Suprapubic skin (tissue), 4 donors: ENCODE measurements at regions not wholly inside any gene's neighbourhood (a gene's known extent, or its start where the extent isn't known, plus 50 kb on each side); places are given as distances from the start of the nearest gene placed in this dataset.
"Not testable (repeated sequence)": the region's sequence is repeated elsewhere in the genome, so short reads cannot be mapped to it uniquely, and the experiment has no call there.

Experiments
- DNase-seq, 2 donors: peaks; one replicate each; pipeline ENCODE4 v3.0.0-alpha.2; 2019; ENCODE audit warnings: low spot score in 2 of 2
- H3K27ac ChIP-seq: fragments of 200-600 bp; sonication (generic); one replicate; pipeline ENCODE4 v1.5.1; 2019
- H3K27me3 ChIP-seq: fragments of 200-600 bp; sonication (generic); one replicate; pipeline ENCODE4 v1.5.1; 2019
- H3K36me3 ChIP-seq: fragments of 200-600 bp; sonication (generic); one replicate; pipeline ENCODE4 v1.5.1; 2019
- H3K4me1 ChIP-seq: fragments of 200-600 bp; sonication (generic); one replicate; pipeline ENCODE4 v1.5.1; 2019
- H3K4me3 ChIP-seq: fragments of 200-600 bp; sonication (generic); one replicate; pipeline ENCODE4 v1.5.1; 2019; ENCODE audit warnings: mild to moderate bottlenecking
- H3K9me3 ChIP-seq: fragments of 200-600 bp; sonication (generic); one replicate; pipeline ENCODE4 v1.5.1; 2019
- CTCF ChIP-seq, 2 donors: fragments of 200-600 bp in 1 of 2; fragments of 450-650 bp in 1 of 2; sonication (generic) in 1 of 2; IDR thresholded peaks; one replicate each; pipeline ENCODE4 v1.5.1; 2016 to 2019; ENCODE audit warnings: antibody characterized with exemption in 2 of 2, mild to moderate bottlenecking in 1 of 2, moderate library complexity in 1 of 2
- EP300 ChIP-seq: sonication (generic); formaldehyde crosslinking; IDR thresholded peaks from one replicate; pipeline ENCODE4 v1.6.1; 2017; ENCODE audit warnings: antibody characterized with exemption
- POLR2A ChIP-seq, 2 donors: fragments of 450-650 bp; IDR thresholded peaks; one replicate each; pipeline ENCODE4 v1.6.1; 2017; ENCODE audit warnings: antibody characterized with exemption in 2 of 2, mild to moderate bottlenecking in 2 of 2, moderate library complexity in 2 of 2
- POLR2AphosphoS5 ChIP-seq, 3 donors: sonication (generic); formaldehyde crosslinking; IDR thresholded peaks; one replicate each; pipeline ENCODE4 v1.6.1; 2017; ENCODE audit warnings: antibody characterized with exemption in 3 of 3
- WGBS: methylation state at CpG from one replicate; pipeline ENCODE4 v1.1.5; 2018; 5-methylcytosine and 5-hydroxymethylcytosine counted together

DNA sequence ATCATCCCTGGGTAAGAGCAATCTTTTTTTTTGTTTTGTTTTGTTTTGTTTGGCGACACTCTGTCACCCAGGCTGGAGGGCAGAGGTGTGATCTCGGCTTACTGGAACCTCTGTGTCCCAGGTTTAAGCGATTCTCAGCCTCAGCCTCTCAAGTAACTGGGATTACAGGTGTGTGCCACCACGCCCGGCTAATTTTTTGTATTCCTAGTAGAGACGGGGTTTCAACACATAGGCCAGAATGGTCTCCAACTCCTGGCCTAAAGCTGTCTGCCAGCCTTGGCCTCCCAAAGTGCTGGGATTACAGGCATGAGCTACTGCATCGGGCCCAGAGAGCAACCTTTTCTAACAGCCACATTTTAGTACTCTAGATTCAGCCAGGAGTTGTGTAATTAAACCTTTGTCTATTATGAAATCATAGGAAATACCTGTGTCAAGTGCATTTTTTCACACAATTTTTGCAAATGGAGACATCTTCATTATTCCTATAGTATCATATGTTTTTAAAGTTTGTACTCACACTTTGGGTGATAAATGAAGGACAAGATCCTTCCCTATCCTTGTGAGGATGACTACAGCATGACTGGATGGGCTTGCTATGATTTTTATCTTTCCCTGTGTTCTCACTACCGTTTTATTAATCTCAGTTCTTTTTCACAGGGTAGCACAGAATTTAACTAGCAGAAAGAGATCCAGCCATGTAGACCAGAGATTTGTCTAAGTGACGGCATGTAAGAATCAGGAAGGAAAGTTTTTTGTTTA is 82.6 kb downstream of the OR2B2 start:
- H3K9me3 ChIP-seq = no peaks in the 10 kb centered on the region
- no peak for TF ChIP-seq POLR2A (IDR thresholded peaks at IDR 0.05)
- TF ChIP-seq EP300 = no peak
- no peak for TF ChIP-seq POLR2AphosphoS5 (IDR thresholded peaks at IDR 0.05)
- no peak for TF ChIP-seq CTCF (IDR thresholded peaks at IDR 0.05)
- no peak overlapping the region for H3K27ac ChIP-seq
- no peak overlapping the region for H3K4me3 ChIP-seq
- WGBS = 90% methylated on average over 9 of the region's 9 CpGs
- H3K4me1 ChIP-seq = peaks cover 15% of the 10 kb centered on the region
- H3K27me3 ChIP-seq = peaks cover 6% of the 10 kb centered on the region
- DNase-seq = no peak
- H3K36me3 ChIP-seq = no peaks in the 10 kb centered on the region

DNA sequence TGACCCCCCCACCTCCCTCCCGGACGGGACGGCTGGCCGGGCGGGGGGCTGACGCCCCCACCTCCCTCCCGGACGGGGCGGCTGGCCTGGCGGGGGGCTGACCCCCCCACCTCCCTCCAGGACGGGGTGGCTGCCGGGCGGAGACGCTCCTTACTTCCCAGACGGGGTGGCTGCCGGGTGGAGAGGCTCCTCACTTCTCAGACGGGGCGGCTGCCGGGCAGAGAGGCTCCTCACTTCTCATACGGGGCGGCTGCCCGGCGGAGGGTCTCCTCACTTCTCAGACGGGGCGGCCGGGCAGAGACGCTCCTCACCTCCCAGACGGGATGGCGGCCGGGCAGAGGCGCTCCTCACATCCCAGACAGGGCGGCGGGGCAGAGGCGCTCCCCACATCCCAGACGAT is 84.7 kb downstream of the OR2B2 start:
- not testable (repeated sequence) for H3K27ac ChIP-seq, H3K9me3 ChIP-seq, H3K27me3 ChIP-seq, H3K36me3 ChIP-seq, DNase-seq
- Histone ChIP-seq H3K4me1 (peaks cover 24% of the 10 kb centered on the region), H3K4me3 (peak overlapping the region; percentile 2)
- no CpG with 5 or more reads among the region's 35 CpGs for WGBS

GRCh38 chr6:27826612-27826985 is 85.6 kb downstream of the OR2B2 start:
- H3K27ac ChIP-seq, H3K27me3 ChIP-seq, H3K36me3 ChIP-seq, DNase-seq, H3K9me3 ChIP-seq: not testable (repeated sequence)
- Histone ChIP-seq H3K4me1 (peaks cover 21% of the 10 kb centered on the region), H3K4me3 (peak overlapping the region; percentile 2)
- 11% methylated on average over 9 of the region's 30 CpGs for WGBS

DNA sequence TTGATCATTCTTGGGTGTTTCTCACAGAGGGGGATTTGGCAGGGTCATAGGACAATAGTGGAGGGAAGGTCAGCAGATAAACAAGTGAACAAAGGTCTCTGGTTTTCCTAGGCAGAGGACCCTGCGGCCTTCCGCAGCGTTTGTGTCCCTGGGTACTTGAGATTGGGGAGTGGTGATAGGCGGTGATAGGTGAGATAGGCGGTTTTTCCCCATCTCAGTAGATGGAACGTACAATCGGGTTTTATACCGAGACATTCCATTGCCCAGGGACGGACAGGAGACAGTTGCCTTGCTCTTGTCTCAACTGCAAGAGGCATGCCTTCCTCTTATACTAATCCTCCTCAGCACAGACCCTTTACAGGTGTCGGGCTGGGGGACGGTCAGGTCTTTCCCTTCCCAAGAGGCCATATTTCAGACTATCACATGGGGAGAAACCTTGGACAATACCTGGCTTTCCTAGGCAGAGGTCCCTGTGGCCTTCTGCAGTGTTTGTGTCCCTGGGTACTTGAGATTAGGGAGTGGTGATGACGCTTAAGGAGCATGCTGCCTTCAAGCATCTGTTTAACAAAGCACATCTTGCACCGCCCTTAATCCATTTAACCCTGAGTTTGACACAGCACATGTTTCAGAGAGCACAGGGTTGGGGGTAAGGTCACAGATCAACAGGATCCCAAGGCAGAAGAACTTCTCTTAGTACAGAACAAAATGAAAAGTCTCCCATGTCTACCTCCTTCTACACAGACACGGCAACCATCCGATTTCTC is 86.2 kb downstream of the OR2B2 start:
- peaks cover 19% of the 10 kb centered on the region for H3K4me1 ChIP-seq
- not testable (repeated sequence) for DNase-seq, H3K27ac ChIP-seq, H3K9me3 ChIP-seq, H3K27me3 ChIP-seq, H3K36me3 ChIP-seq, H3K4me3 ChIP-seq
- WGBS = 69% methylated on average over 14 of the region's 15 CpGs

DNA sequence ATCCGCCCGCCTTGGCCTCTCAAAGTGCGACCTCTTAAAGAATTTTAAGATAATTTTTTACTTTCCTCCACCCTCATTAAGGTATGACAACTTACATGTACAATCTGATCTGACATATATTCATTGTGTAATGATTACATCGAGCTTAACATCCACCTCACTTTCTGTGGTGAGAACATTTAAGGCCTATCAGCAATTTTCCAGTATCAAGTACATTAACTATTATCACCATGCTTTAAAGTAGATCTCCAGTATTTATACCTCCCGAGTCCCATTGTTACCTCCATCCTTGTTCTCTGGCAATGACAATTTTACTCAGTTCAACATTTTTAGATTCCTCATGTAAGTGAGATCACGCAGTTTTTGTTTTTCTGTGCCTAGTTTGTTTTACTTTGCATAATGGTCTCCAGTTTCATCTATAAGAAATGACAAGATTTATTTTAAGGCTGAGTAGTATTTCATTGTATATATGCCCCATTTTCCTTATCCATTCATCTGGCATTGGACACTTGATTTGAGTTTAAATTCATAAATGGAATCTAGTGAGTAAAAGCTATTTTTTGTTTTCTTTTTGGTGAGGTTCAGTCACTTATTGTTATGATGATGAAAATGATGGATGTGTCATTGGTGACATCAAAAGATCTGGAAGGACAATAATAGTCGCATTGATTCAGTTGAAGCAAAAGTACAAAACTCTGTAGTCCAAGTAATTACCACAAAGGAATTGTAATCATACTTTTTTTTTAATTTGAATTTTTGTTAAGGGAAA is 87.0 kb downstream of the OR2B2 start:
- no peaks in the 10 kb centered on the region for H3K9me3 ChIP-seq
- peaks cover 6% of the 10 kb centered on the region for H3K27me3 ChIP-seq
- 47% methylated on average over 7 of the region's 7 CpGs for WGBS
- no peak for DNase-seq
- H3K4me1 ChIP-seq = peaks cover 14% of the 10 kb centered on the region
- H3K4me3 ChIP-seq = peak overlapping the region; percentile 42
- peak overlapping the region; percentile 75 for H3K27ac ChIP-seq
- TF ChIP-seq CTCF (IDR thresholded peaks at IDR 0.05) = no peak
- no peak for TF ChIP-seq EP300
- H3K36me3 ChIP-seq = no peaks in the 10 kb centered on the region

- TF ChIP-seq POLR2AphosphoS5 (IDR thresholded peaks at IDR 0.05) = peak in 1 of 3 donors; percentile 37
- DNase-seq, H3K27me3 ChIP-seq, H3K36me3 ChIP-seq, H3K9me3 ChIP-seq: not testable (repeated sequence)
- Histone ChIP-seq H3K4me1 (peaks cover 14% of the 10 kb centered on the region), H3K4me3 (peak overlapping the region; percentile 42), H3K27ac (peak overlapping the region; percentile 75)
- 7% methylated on average over 25 of the region's 53 CpGs for WGBS
These were observed 87.8 kb downstream of the OR2B2 start for GRCh38 chr6:27824211-27825024.

DNA sequence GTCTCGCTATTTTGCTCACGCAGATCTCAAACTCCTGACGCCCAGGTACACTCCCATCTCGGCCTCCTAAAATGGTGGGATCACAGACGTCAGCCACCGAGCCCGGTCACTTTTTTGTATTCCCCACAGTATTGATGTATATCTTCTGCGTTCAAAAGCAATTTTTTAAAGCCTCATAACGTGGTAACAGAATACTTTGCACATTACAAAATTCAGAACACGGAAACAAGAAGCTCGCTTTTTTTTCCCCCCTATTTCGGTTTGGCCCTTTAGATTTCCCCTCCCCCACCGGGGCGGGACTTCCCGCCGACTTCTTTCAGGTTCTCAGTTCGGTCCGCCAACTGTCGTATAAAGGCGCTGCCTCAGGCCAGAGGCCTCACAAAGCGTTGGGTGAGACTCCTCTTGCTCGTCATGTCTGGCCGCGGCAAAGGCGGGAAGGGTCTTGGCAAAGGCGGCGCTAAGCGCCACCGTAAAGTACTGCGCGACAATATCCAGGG is 88.4 kb downstream of the OR2B2 start:
- peak overlapping the region; percentile 70 for H3K27ac ChIP-seq
- H3K9me3 ChIP-seq, H3K27me3 ChIP-seq, H3K36me3 ChIP-seq, DNase-seq: not testable (repeated sequence)
- 2% methylated on average over 25 of the region's 31 CpGs for WGBS
- H3K4me1 ChIP-seq = peaks cover 14% of the 10 kb centered on the region
- peak overlapping the region; percentile 42 for H3K4me3 ChIP-seq
